Lung (tissue), 11 donors: ENCODE measurements at regions not wholly inside any gene's neighbourhood (a gene's known extent, or its start where the extent isn't known, plus 50 kb on each side); places are given as distances from the start of the nearest gene placed in this dataset.

Source experiments
- ATAC-seq: fragments of 200-7000 bp; cut with Tn5 transposase; one replicate; pipeline ENCODE4 v1.9.1; 2020; ENCODE audit warnings: moderate number of reproducible peaks; ENCODE audit not compliant: insufficient read depth, low FRiP score
- DNase-seq, 3 donors: peaks; one replicate each; pipeline ENCODE4 v3.0.0-alpha.2; 2013 to 2017
- H3K27ac ChIP-seq, 2 donors: one replicate each; pipeline ENCODE4 v1.5.1; 2013; ENCODE audit warnings: mild to moderate bottlenecking in 2 of 2, moderate library complexity in 2 of 2, control low read depth in 1 of 2, inconsistent platforms in 1 of 2, low read depth in 1 of 2, low read length in 1 of 2
- H3K27me3 ChIP-seq, 3 donors: one replicate each; pipeline ENCODE4 v1.5.1; 2013; ENCODE audit warnings: low read length in 2 of 3; ENCODE audit not compliant: control insufficient read depth in 3 of 3, insufficient read depth in 3 of 3
- H3K36me3 ChIP-seq, 4 donors: one replicate each; pipeline ENCODE4 v1.5.1; 2013; ENCODE audit warnings: low read length in 4 of 4, mild to moderate bottlenecking in 1 of 4, moderate library complexity in 1 of 4; ENCODE audit not compliant: control insufficient read depth in 4 of 4, insufficient read depth in 4 of 4
- H3K4me1 ChIP-seq, 5 donors: one replicate each; pipeline ENCODE4 v1.5.1; 2013; ENCODE audit warnings: low read length in 5 of 5, mild to moderate bottlenecking in 2 of 5, moderate library complexity in 1 of 5; ENCODE audit not compliant: control insufficient read depth in 5 of 5, insufficient read depth in 5 of 5
- H3K4me3 ChIP-seq: one replicate; pipeline ENCODE4 v1.5.1; 2013; ENCODE audit warnings: mild to moderate bottlenecking, control low read depth, moderate library complexity
- H3K9ac ChIP-seq, 2 donors: one replicate each; pipeline ENCODE4 v1.5.1; 2013; ENCODE audit warnings: low read length in 2 of 2, control low read depth in 1 of 2; ENCODE audit not compliant: insufficient read depth in 1 of 2
- H3K9me3 ChIP-seq, 4 donors: one replicate each; pipeline ENCODE4 v1.5.1; 2013; ENCODE audit warnings: low read length in 3 of 4, mild to moderate bottlenecking in 1 of 4, moderate library complexity in 1 of 4; ENCODE audit not compliant: control insufficient read depth in 4 of 4, insufficient read depth in 3 of 4
- WGBS, 2 donors: extraction: QIAGEN DNeasy Blood & Tissue Kit; methylation state at CpG; one replicate each; pipeline ENCODE4 v1.1.7; 2013; 5-methylcytosine and 5-hydroxymethylcytosine counted together
- TF ChIP-seq, protein P1 (sequence below): IDR thresholded peaks from 2 replicates; pipeline ENCODE4 v1.5.1; 2012; ENCODE audit warnings: mild to moderate bottlenecking; ENCODE audit errors: control extremely low read depth, extremely low read depth
- donor health status: control.
- donor health status: control.
- donor health status: Bipolar disorder and iron deficiency.
- donor health status: healthy.
- donor health status: DM: yes; HTN: yes; CAD: no.

- Histone ChIP-seq H3K36me3 (no peaks in the 10 kb centered on the region), H3K4me3 (no peak overlapping the region), H3K9ac (no peak overlapping the region), H3K9me3 (peaks cover 0 to 2% (median 0%) of the 10 kb centered on the region in 4 donors), H3K27me3 (peaks cover 2 to 13% (median 8%) of the 10 kb centered on the region in 3 donors), H3K27ac (no peak overlapping the region), H3K4me1 (no peaks in the 10 kb centered on the region)
- ATAC-seq (no peak), DNase-seq (no peak)
- 85 to 90% methylated on average over 14 of the region's 14 CpGs for WGBS, 2 donors
- TF ChIP-seq, protein P1, sequence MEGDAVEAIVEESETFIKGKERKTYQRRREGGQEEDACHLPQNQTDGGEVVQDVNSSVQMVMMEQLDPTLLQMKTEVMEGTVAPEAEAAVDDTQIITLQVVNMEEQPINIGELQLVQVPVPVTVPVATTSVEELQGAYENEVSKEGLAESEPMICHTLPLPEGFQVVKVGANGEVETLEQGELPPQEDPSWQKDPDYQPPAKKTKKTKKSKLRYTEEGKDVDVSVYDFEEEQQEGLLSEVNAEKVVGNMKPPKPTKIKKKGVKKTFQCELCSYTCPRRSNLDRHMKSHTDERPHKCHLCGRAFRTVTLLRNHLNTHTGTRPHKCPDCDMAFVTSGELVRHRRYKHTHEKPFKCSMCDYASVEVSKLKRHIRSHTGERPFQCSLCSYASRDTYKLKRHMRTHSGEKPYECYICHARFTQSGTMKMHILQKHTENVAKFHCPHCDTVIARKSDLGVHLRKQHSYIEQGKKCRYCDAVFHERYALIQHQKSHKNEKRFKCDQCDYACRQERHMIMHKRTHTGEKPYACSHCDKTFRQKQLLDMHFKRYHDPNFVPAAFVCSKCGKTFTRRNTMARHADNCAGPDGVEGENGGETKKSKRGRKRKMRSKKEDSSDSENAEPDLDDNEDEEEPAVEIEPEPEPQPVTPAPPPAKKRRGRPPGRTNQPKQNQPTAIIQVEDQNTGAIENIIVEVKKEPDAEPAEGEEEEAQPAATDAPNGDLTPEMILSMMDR: no peak
Observed at GRCh38 chr10:123565691-123566660, 100.2 kb upstream of the GPR26 start.

GRCh38 chr10:123567984-123568739 lies 98.0 kb upstream of the GPR26 start:
- no peaks in the 10 kb centered on the region for H3K36me3 ChIP-seq
- WGBS, 2 donors: 86 to 91% methylated on average over 21 of the region's 21 CpGs
- H3K9me3 ChIP-seq: peaks cover 0 to 2% (median 0%) of the 10 kb centered on the region in 4 donors
- H3K27ac ChIP-seq: no peak overlapping the region
- no peaks in the 10 kb centered on the region for H3K4me1 ChIP-seq
- peaks cover 0 to 25% (median 9%) of the 10 kb centered on the region in 3 donors for H3K27me3 ChIP-seq
- H3K9ac ChIP-seq: no peak overlapping the region
- no peak for DNase-seq
- TF ChIP-seq, protein P1: no peak
- H3K4me3 ChIP-seq: no peak overlapping the region
- no peak for ATAC-seq

- DNase-seq: no peak
- Histone ChIP-seq H3K27me3 (peaks cover 0 to 25% (median 9%) of the 10 kb centered on the region in 3 donors), H3K9me3 (peaks cover 0 to 2% (median 0%) of the 10 kb centered on the region in 4 donors), H3K4me1 (no peaks in the 10 kb centered on the region), H3K36me3 (no peaks in the 10 kb centered on the region), H3K27ac (no peak overlapping the region), H3K4me3 (no peak overlapping the region), H3K9ac (no peak overlapping the region)
- WGBS, 2 donors: 74 to 77% methylated on average over 6 of the region's 6 CpGs
- ATAC-seq: no peak
- TF ChIP-seq, protein P1: no peak
Observed at GRCh38 chr10:123568751-123569150, 97.4 kb upstream of the GPR26 start.
